ENCODE measurements at regions not wholly inside any gene's neighbourhood (a gene's known extent, or its start where the extent isn't known, plus 50 kb on each side); places are given as distances from the start of the nearest gene placed in this dataset.
"Not testable (repeated sequence)": the region's sequence is repeated elsewhere in the genome, so short reads cannot be mapped to it uniquely, and the experiment has no call there.

DNA sequence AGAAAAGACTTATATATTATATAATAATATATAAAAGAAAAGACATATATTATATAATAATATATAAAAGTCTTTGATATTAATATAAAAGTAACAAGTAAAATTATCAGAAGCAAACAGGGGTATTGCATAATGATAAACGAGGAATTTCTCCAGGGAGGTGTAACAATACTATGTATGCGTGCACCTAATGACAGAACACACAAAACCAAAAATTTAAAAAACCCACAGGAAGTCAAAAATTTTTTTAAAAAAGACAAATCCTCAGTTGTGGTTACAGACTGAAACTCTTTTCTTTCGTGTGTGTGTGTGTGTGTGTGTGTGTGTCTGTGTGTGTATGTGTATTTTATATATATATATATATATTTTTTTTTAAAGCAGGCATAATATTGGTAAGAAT lies 279.2 kb upstream of the DPP6 start:
- H3K9me3 Mint-ChIP-seq, result peaks cover 32% of the 10 kb centered on the region
- DNase-seq (ENCODE audit: low spot score in 2 of 2, unreplicated experiment in 2 of 2), result no peak
- no peaks in the 10 kb centered on the region for H3K4me1 Mint-ChIP-seq
- no peaks in the 10 kb centered on the region for H3K27me3 Mint-ChIP-seq (ENCODE audit: low read depth)
- H3K4me3 Mint-ChIP-seq, result no peak overlapping the region
- TF ChIP-seq, protein P1, sequence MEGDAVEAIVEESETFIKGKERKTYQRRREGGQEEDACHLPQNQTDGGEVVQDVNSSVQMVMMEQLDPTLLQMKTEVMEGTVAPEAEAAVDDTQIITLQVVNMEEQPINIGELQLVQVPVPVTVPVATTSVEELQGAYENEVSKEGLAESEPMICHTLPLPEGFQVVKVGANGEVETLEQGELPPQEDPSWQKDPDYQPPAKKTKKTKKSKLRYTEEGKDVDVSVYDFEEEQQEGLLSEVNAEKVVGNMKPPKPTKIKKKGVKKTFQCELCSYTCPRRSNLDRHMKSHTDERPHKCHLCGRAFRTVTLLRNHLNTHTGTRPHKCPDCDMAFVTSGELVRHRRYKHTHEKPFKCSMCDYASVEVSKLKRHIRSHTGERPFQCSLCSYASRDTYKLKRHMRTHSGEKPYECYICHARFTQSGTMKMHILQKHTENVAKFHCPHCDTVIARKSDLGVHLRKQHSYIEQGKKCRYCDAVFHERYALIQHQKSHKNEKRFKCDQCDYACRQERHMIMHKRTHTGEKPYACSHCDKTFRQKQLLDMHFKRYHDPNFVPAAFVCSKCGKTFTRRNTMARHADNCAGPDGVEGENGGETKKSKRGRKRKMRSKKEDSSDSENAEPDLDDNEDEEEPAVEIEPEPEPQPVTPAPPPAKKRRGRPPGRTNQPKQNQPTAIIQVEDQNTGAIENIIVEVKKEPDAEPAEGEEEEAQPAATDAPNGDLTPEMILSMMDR (IDR thresholded peaks at IDR 0.05; ENCODE audit: unreplicated experiment), result no peak
- H3K27ac Mint-ChIP-seq, result no peak overlapping the region
- no peaks in the 10 kb centered on the region for H3K36me3 Mint-ChIP-seq

- peaks cover 21% of the 10 kb centered on the region for H3K9me3 Mint-ChIP-seq
- H3K36me3 Mint-ChIP-seq; H3K4me1 Mint-ChIP-seq; H3K27me3 Mint-ChIP-seq (ENCODE audit: low read depth); DNase-seq (ENCODE audit: low spot score in 2 of 2, unreplicated experiment in 2 of 2); H3K4me3 Mint-ChIP-seq; H3K27ac Mint-ChIP-seq: not testable (repeated sequence)
These were observed 275.3 kb upstream of the DPP6 start for GRCh38 chr7:153776940-153777339.

GRCh38 chr7:153797363-153797762 lies 254.8 kb upstream of the DPP6 start:
- not testable (repeated sequence) for H3K27ac Mint-ChIP-seq; H3K27me3 Mint-ChIP-seq (ENCODE audit: low read depth); H3K4me1 Mint-ChIP-seq; H3K36me3 Mint-ChIP-seq; H3K4me3 Mint-ChIP-seq; DNase-seq (ENCODE audit: low spot score in 2 of 2, unreplicated experiment in 2 of 2)
- peaks cover 43% of the 10 kb centered on the region for H3K9me3 Mint-ChIP-seq

GRCh38 chr7:153808117-153808516 lies 244.1 kb upstream of the DPP6 start:
- TF ChIP-seq, protein P1 (IDR thresholded peaks at IDR 0.05; ENCODE audit: unreplicated experiment), result no peak
- Mint-ChIP-seq H3K36me3 (no peaks in the 10 kb centered on the region), H3K27ac (no peak overlapping the region), H3K4me3 (no peak overlapping the region), H3K9me3 (peaks cover 27% of the 10 kb centered on the region), H3K27me3 (ENCODE audit: low read depth) (no peaks in the 10 kb centered on the region), H3K4me1 (no peaks in the 10 kb centered on the region)
- no peak for DNase-seq (ENCODE audit: low spot score in 2 of 2, unreplicated experiment in 2 of 2)

GRCh38 chr7:153829525-153829924 lies 222.7 kb upstream of the DPP6 start:
- DNase-seq (ENCODE audit: low spot score in 2 of 2, unreplicated experiment in 2 of 2), result no peak
- no peaks in the 10 kb centered on the region for H3K36me3 Mint-ChIP-seq
- peaks cover 69% of the 10 kb centered on the region for H3K9me3 Mint-ChIP-seq
- H3K4me3 Mint-ChIP-seq, result no peak overlapping the region
- no peaks in the 10 kb centered on the region for H3K4me1 Mint-ChIP-seq
- TF ChIP-seq, protein P1 (IDR thresholded peaks at IDR 0.05; ENCODE audit: unreplicated experiment), result no peak
- no peak overlapping the region for H3K27ac Mint-ChIP-seq
- H3K27me3 Mint-ChIP-seq (ENCODE audit: low read depth), result no peaks in the 10 kb centered on the region

- Mint-ChIP-seq H3K27me3 (ENCODE audit: low read depth) (no peaks in the 10 kb centered on the region), H3K4me1 (no peaks in the 10 kb centered on the region), H3K9me3 (peaks cover 68% of the 10 kb centered on the region), H3K36me3 (no peaks in the 10 kb centered on the region), H3K4me3 (no peak overlapping the region), H3K27ac (no peak overlapping the region)
- TF ChIP-seq, protein P1 (IDR thresholded peaks at IDR 0.05; ENCODE audit: unreplicated experiment), result no peak
- DNase-seq (ENCODE audit: low spot score in 2 of 2, unreplicated experiment in 2 of 2), result no peak
These were observed 220.0 kb upstream of the DPP6 start for GRCh38 chr7:153832160-153832559.

DNA sequence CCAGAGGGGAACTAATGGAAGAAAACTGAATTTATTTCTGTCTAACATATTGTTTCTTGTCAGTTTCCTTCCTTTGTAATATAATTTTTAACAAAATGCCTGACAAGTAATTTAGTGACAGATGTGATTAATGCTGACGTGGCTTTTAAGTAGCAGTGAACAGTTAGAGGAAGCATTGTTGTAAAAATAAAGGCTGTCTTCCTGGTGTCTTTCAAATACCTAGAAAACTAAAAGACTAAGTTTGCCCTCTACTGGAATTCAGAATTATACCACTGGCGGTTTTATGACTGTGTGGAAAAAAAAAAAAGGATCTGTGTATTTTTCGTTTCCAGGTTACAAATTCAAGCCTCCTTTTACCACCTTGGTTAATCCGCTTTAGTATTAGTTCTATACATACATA lies 217.1 kb upstream of the DPP6 start:
- Mint-ChIP-seq H3K9me3 (peaks cover 67% of the 10 kb centered on the region), H3K27me3 (ENCODE audit: low read depth) (no peaks in the 10 kb centered on the region), H3K4me3 (no peak overlapping the region), H3K36me3 (no peaks in the 10 kb centered on the region), H3K27ac (no peak overlapping the region), H3K4me1 (no peaks in the 10 kb centered on the region)
- TF ChIP-seq, protein P1 (IDR thresholded peaks at IDR 0.05; ENCODE audit: unreplicated experiment), result no peak
- DNase-seq (ENCODE audit: low spot score in 2 of 2, unreplicated experiment in 2 of 2), result no peak

Measured in mesothelial cell of epicardium (in vitro differentiated cells).